ENCODE measurements at regions not wholly inside any gene's neighbourhood (a gene's known extent, or its start where the extent isn't known, plus 50 kb on each side); places are given as distances from the start of the nearest gene placed in this dataset.

GRCh38 chr15:75770131-75770530 lies 57.5 kb upstream of the CSPG4 start:
- TF ChIP-seq POLR2A (IDR thresholded peaks at IDR 0.05; ENCODE audit: low read depth, low read length): no peak
- TF ChIP-seq CTCF (conservative IDR thresholded peaks at IDR 0.05; ENCODE audit: low read depth, low read length): no peak
- no peak for TF ChIP-seq RAD21 (IDR thresholded peaks at IDR 0.05; ENCODE audit: low read length)

Measured in IMR-90 (cell line).